H1 (cell line): ENCODE measurements at regions not wholly inside any gene's neighbourhood (a gene's known extent, or its start where the extent isn't known, plus 50 kb on each side); places are given as distances from the start of the nearest gene placed in this dataset.

Source experiments
- EP300 ChIP-seq, 2 experiments: IDR thresholded peaks; 1 replicate in 1 of 2; 2 replicates in 1 of 2; pipeline ENCODE4 v1.6.1; 2011 to 2012; ENCODE audit warnings: low read depth in 2 of 2, low read length in 2 of 2, mild to moderate bottlenecking in 2 of 2, borderline replicate concordance in 1 of 2, inconsistent platforms in 1 of 2, moderate library complexity in 1 of 2
- EZH2 ChIP-seq: fragments of 200-600 bp; sonication (generic); IDR thresholded peaks from 2 replicates; pipeline ENCODE4 v1.7.1; 2012; ENCODE audit warnings: low read depth, mild to moderate bottlenecking, moderate library complexity, low read length, inconsistent platforms; ENCODE audit not compliant: severe bottlenecking
- YY1 ChIP-seq: IDR thresholded peaks from 2 replicates; pipeline ENCODE4 v1.6.1; 2011; ENCODE audit warnings: low read depth, mild to moderate bottlenecking, low read length

DNA sequence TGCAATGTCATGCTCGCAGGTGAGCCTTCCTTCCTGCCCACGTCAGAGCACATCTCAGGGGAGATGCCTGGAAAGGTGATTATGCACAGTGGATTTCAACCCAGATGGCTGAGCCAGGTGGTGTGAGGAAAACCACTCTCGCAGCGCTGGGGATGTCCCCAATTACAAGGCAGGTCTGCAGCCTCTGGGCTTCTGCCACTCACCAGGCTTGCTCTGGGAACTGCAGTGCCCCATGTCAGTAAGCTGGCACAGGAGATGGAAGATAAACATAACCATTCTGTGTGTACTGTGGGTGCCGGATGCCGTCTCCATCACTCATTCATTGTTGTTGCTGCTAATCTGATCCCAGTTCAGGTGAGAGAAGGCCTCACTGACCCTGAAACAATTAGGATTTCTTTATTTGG, 222.9 kb upstream of the PITRM1 start:
- TF ChIP-seq YY1 (no peak), EZH2 (no peak), EP300 (IDR thresholded peaks at IDR 0.05; ENCODE audit: borderline replicate concordance in 1 of 2, low read depth in 2 of 2, low read length in 2 of 2) (no peak)
